ENCODE measurements at regions not wholly inside any gene's neighbourhood (a gene's known extent, or its start where the extent isn't known, plus 50 kb on each side); places are given as distances from the start of the nearest gene placed in this dataset.
A peak's percentile ranks its signal among the peaks of the same experiment; 100 is the strongest.

DNA sequence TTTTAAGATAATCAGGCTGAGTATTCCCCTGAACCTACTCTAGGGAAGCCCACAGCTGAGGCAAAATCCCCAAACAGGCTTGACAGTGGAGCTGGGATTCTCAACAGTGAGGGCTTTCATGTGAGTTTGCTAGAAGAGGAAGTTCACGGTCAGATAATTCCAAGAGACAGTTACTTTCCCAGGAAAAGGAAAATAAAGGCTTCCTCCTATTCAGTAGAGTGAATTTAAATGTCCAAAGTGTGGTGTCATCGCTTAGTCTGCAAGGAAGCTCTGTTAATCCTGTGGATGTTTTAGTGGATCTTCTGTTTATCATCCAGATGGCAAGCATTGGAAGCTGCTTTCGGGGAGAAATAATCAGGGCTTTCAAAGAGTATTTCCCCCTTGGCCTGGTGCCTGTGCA, 119.8 kb downstream of the RPIA start:
- DNase-seq (ENCODE audit: low read depth in 2 of 2): no peak
- no peak overlapping the region for H3K4me3 ChIP-seq (replicated peaks in 1 of 2; ENCODE audit: low read depth in 2 of 2, low read length in 2 of 2)
- TF ChIP-seq CTCF (IDR thresholded peaks at IDR 0.05; ENCODE audit: low read depth, low read length): no peak

DNA sequence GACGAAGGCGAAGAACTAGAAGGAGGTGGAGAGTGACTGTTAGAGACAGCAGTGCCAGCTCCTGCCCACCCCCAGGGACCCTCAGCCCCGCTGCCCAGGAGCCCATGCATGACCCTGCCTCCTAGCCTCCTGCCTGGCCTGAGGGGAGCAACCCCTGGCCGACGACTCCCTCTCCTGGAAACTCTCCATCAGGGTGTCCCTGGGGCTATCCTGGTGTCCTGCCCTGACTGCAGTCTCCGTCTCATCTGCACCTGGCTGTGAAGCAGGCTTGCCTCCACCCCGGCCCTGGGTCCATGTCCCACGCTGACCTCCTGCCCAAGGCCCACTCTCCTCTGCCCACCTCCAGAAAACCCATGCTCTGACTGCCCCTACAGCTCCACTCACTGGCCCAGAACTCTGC, 120.2 kb downstream of the RPIA start:
- TF ChIP-seq CTCF (IDR thresholded peaks at IDR 0.05; ENCODE audit: low read depth, low read length): no peak
- no peak overlapping the region for H3K4me3 ChIP-seq (replicated peaks in 1 of 2; ENCODE audit: low read depth in 2 of 2, low read length in 2 of 2)
- no peak for DNase-seq (ENCODE audit: low read depth in 2 of 2)

DNA sequence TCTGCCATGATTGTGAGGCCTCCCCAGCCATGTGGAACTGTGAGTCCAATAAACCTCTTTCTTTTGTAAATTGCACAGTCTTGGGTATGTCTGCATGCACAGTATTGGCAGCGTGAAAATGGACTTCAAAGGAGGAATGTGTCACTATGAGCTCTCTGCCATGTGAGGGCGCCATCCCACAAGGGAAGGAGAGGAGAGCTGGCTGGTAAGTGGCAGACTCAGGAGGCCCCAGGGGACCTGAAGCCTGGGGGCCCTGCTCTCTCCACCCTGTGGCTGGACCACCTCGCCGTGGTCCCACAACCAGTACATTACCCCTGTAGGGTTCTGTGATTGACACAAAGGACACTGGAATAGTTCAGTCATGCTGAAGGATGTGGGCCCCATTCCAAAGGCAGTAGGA, 122.1 kb downstream of the RPIA start:
- peak in 1 of 2 donors; percentile 9 for DNase-seq (ENCODE audit: low read depth in 2 of 2)
- TF ChIP-seq CTCF (IDR thresholded peaks at IDR 0.05; ENCODE audit: low read depth, low read length): peak; percentile 7
- no peak overlapping the region for H3K4me3 ChIP-seq (replicated peaks in 1 of 2; ENCODE audit: low read depth in 2 of 2, low read length in 2 of 2)

DNA sequence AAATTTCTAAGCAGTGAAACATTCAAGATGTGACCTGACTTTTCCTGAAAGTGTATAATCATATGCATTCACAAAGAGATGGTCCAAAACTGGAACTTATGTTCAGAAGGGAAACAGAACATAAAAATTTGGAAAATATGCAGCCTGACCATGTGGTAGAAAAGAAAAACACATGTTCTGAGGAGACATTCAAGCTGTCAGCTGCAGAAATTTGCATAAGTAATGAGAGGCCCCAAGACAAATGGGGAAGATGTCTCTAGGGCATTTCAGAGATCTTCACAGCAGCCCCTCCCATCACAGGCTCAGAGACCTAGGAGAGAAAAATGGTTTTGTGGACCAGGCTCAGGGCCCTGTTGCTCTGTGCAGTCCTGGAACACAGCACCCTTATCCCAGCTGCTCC, 123.8 kb downstream of the RPIA start:
- no peak for DNase-seq (ENCODE audit: low read depth in 2 of 2)
- H3K4me3 ChIP-seq (replicated peaks in 1 of 2; ENCODE audit: low read depth in 2 of 2, low read length in 2 of 2): no peak overlapping the region
- no peak for TF ChIP-seq CTCF (IDR thresholded peaks at IDR 0.05; ENCODE audit: low read depth, low read length)

- H3K4me3 ChIP-seq (replicated peaks in 1 of 2; ENCODE audit: low read depth in 2 of 2, low read length in 2 of 2): no peak overlapping the region
- no peak for TF ChIP-seq CTCF (IDR thresholded peaks at IDR 0.05; ENCODE audit: low read depth, low read length)
- DNase-seq (ENCODE audit: low read depth in 2 of 2): no peak
Measured at GRCh38 chr2:88815697-88816096, 124.2 kb downstream of the RPIA start.

DNA sequence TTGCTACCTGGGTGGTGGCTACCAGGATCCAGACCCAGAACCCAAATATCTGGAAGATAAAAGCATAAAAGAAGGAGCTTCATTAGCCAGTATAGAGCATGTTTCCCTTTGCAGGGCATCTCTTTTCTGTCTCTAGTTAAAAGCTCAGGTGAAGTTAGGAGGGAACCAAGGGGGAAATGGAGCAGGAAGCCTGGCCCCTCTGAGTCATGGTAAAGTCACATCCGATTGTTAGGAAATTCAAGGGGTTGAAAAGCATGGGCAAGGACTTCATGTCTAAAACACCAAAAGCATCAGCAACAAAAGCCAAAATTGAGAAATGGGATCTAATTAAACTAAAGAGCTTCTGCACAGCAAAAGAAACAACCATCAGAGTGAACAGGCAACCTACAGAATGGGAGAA, 126.9 kb downstream of the RPIA start:
- no peak overlapping the region for H3K4me3 ChIP-seq (replicated peaks in 1 of 2; ENCODE audit: low read depth in 2 of 2, low read length in 2 of 2)
- DNase-seq (ENCODE audit: low read depth in 2 of 2): peak; percentile 3 to 56
- TF ChIP-seq CTCF (IDR thresholded peaks at IDR 0.05; ENCODE audit: low read depth, low read length): no peak

GRCh38 chr2:88824951-88825350, 133.5 kb downstream of the RPIA start:
- no peak overlapping the region for H3K4me3 ChIP-seq (replicated peaks in 1 of 2; ENCODE audit: low read depth in 2 of 2, low read length in 2 of 2)
- DNase-seq (ENCODE audit: low read depth in 2 of 2): no peak
- TF ChIP-seq CTCF (IDR thresholded peaks at IDR 0.05; ENCODE audit: low read depth, low read length): no peak

Data from cardiac fibroblast (primary cell).